ENCODE measurements at regions not wholly inside any gene's neighbourhood (a gene's known extent, or its start where the extent isn't known, plus 50 kb on each side); places are given as distances from the start of the nearest gene placed in this dataset.

DNA sequence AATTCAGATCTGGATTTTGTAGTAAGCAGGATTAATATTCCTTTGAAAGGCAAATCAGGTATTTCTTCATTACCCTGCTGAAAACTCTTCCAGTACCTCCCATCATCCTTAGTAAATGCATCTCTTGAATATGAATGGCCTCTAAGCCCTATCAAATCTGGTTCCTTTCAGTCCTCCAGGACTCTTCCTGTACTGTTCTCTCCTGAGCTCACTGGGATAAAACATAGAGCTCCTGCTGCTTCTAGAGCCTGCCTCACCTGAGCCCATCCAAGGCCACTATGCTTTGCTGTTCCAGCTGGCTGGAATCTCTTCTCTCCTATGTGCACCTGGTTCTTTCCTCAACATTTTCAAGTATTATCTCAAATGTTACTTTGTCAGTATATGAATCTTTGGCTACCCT, 803.3 kb upstream of the CTNND2 start:
- Histone ChIP-seq H3K27me3 (ENCODE audit: insufficient read depth, low read length) (no peaks in the 10 kb centered on the region), H3K79me2 (ENCODE audit: insufficient read depth, low read length) (no peaks in the 10 kb centered on the region), H3K4me1 (ENCODE audit: insufficient read depth, low read length) (no peaks in the 10 kb centered on the region; the same call in 1 of the 2 replicates), H2BK12ac (ENCODE audit: insufficient read length, low read depth, low read length) (no peak overlapping the region), H4K5ac (ENCODE audit: insufficient read length, low read depth, low read length) (no peak overlapping the region), H3K56ac (ENCODE audit: insufficient read length, low read depth, low read length) (no peak overlapping the region), H3K18ac (ENCODE audit: insufficient read length, low read depth, low read length) (no peak overlapping the region), H2BK5ac (ENCODE audit: insufficient read length, low read length) (no peak overlapping the region), H2BK20ac (ENCODE audit: low read depth, low read length, poor library complexity, severe bottlenecking) (no peak overlapping the region), H2BK15ac (ENCODE audit: low read depth, low read length) (no peak overlapping the region), H4K91ac (ENCODE audit: insufficient read length, low read depth, low read length) (no peak overlapping the region), H3K4me2 (ENCODE audit: insufficient read depth, insufficient read length, low read length) (no peak overlapping the region), H3K27ac (ENCODE audit: insufficient read length, low read depth, low read length) (no peak overlapping the region), H3K9me3 (ENCODE audit: control insufficient read depth, low read depth, low read length) (no peaks in the 10 kb centered on the region), H2AFZ (ENCODE audit: low read length) (no peak overlapping the region), H3K23ac (ENCODE audit: insufficient read length, low read depth, low read length) (no peak overlapping the region), H3T11ph (ENCODE audit: low read length) (no peak overlapping the region), H3K4ac (ENCODE audit: low read depth, low read length) (no peak overlapping the region), H3K9ac (ENCODE audit: extremely low read depth, insufficient read length, low read length) (no peak overlapping the region), H3K79me1 (ENCODE audit: insufficient read depth, low read depth, low read length, poor library complexity, severe bottlenecking) (no peaks in the 10 kb centered on the region), H4K8ac (replicated peaks; ENCODE audit: insufficient read length, low read depth, low read length) (no peak overlapping the region), H3K23me2 (ENCODE audit: insufficient read length, low read depth, low read length, poor library complexity, severe bottlenecking) (no peaks in the 10 kb centered on the region), H4K20me1 (ENCODE audit: control insufficient read depth, insufficient read depth, insufficient read length) (no peaks in the 10 kb centered on the region), H3K14ac (ENCODE audit: insufficient read depth, low read length) (no peak overlapping the region), H2BK120ac (ENCODE audit: low read depth, low read length, poor library complexity, severe bottlenecking) (no peak overlapping the region), H2AK5ac (ENCODE audit: insufficient read length, low read length) (no peak overlapping the region)
- Mint-ChIP-seq H3K27ac (peak overlapping the region in 2 of 3 experiments; percentile 15 to 50; a peak in 2 of 7 replicates), H3K27me3 (ENCODE audit: low read depth) (no peaks in the 10 kb centered on the region), H3K9me3 (no peaks in the 10 kb centered on the region), H3K4me1 (peaks cover 8 to 26% of the 10 kb centered on the region in 2 experiments), H3K36me3 (ENCODE audit: insufficient read depth in 1 of 3, low read depth in 3 of 3) (no peaks in the 10 kb centered on the region), H3K4me3 (no peak overlapping the region)
- TF ChIP-seq CTCF (conservative IDR thresholded peaks at IDR 0.05): no peak
- DNase-seq: no peak
